Stimulated activated CD4-positive, alpha-beta T cell treated with anti-CD3 and anti-CD28 coated beads, Interleukin-12 subunit alpha, Interleukin-12 subunit beta, amount 100 ng/mL, for 48 hours (primary cell): ENCODE measurements at regions not wholly inside any gene's neighbourhood (a gene's known extent, or its start where the extent isn't known, plus 50 kb on each side); places are given as distances from the start of the nearest gene placed in this dataset.

Source experiments
- DNase-seq, 3 donors: peaks; one replicate each; pipeline ENCODE4 v3.0.0-alpha.2; 2020; ENCODE audit warnings: low read depth in 2 of 3, low spot score in 1 of 3

DNA sequence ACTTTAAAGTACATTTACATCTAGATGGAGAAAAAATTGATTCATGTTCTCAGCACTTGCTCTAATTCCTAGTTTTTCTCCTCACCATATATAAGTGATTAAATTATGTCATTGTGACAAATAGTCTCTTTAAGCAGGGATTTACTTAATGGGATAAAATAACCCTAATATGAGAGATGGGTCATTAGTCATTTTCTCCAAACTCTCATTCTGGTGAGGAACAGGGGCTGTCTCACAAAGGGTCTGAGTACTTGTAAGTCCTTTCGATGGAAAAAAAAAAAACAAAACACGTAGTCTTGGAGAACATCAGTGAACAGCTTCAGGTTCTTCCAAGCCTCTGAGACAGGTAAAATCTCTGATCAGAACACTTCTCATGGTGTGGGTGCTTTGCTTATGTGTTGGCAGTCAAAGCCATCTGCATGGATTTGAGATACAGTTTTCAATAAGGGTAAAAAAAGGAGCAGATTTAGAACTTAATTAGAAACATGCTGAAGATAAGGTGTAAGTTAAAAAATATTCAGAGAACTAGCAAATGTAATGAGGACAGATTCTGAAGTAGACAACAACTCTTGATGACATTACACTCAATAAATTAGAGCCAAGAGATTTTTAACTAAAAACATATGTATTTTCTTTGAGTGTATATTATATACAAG is 1668.9 kb upstream of the MIR17HG start:
- DNase-seq: no peak

DNA sequence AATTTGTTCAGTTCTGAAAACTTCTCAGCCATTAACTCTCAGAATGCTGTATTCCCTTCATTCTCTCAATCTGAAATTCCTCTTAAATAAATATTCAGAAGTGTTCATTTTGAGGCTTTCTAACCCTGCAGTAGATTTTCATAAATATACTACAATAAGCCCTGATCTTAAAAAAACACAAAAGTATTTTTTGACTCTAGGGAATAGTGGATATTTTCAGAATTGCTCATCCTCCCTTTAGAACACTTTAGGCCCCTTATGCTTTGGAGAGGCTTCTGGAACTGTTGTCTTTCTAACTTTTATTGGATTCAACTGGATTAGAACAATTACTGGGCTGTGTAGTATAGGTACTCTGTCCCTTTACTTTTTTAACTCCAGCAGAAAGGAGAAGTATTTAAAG is 1662.6 kb upstream of the MIR17HG start:
- no peak for DNase-seq

DNA sequence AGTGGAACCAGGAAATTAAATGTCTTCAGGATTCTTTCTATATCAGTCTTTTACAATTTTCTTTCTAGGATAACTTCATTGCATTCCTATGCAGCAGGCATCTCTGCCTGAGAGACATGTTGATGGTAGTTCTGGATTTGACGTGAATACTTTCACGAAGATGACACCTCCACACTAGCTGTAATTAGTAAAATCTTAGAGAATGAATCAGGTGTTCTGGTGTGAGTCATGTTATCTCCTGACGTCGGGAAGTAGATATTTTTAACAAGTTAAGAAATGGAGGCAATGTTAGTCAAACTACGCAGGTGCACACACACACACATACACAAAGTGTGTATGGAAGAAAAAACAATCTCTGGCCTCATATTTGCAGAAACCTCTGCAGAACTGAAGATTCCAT is 1661.3 kb upstream of the MIR17HG start:
- no peak for DNase-seq

DNA sequence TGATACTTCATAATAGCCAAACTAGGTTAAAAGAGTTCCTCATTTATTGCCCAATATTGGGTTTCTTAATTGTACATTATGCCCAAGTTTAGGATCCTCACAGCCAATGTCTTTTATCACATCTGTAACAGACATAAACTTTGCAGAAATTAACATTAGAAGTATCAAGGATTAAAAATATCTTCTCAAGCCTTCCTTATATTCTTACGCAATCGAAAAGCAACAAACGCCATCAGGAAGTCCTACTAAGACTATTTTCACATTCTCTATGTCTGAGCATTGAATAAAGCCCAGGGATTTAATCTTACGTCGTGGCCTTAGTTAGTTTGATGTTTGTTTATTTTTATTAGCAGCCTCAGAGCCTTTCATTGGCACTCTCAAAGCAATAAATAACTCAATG is 1660.4 kb upstream of the MIR17HG start:
- no peak for DNase-seq

DNA sequence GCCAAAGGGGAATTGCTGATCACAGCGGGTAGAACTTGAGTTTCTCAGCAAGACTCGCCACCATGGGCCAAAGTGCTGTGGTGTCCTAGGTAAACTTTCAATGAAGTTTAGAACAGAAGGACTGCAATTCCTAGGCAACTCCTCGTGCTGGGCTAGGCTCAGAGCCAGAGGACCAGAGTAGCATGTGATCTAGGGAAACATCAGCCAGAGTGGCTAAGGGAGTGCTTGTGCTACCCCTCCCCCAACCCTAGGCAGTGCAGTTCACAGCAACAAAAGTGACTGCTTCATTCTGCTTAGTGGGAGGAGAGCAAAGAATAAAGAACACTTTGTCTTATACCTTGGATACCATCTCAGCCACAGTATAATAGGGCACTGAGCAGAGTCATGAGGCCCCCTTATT is 1658.6 kb upstream of the MIR17HG start:
- no peak for DNase-seq

DNA sequence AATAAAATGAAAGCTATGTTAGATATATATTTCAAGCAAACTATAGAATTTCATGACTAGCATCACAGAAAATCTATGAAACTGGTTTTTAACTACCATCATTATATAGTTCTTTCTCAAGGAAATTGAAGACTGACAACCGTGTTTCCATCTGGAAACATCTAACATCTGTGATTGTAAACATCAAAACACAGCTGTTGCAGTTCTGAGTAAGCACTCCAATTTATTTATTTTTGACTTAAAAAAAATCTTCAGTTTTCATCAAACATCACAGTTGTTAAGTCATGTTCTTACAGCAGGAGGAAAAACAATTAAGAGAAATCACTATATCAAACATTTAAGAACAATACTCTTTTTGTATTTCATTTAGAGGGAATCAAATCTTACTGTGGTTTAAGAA is 1653.0 kb upstream of the MIR17HG start:
- no peak for DNase-seq

DNA sequence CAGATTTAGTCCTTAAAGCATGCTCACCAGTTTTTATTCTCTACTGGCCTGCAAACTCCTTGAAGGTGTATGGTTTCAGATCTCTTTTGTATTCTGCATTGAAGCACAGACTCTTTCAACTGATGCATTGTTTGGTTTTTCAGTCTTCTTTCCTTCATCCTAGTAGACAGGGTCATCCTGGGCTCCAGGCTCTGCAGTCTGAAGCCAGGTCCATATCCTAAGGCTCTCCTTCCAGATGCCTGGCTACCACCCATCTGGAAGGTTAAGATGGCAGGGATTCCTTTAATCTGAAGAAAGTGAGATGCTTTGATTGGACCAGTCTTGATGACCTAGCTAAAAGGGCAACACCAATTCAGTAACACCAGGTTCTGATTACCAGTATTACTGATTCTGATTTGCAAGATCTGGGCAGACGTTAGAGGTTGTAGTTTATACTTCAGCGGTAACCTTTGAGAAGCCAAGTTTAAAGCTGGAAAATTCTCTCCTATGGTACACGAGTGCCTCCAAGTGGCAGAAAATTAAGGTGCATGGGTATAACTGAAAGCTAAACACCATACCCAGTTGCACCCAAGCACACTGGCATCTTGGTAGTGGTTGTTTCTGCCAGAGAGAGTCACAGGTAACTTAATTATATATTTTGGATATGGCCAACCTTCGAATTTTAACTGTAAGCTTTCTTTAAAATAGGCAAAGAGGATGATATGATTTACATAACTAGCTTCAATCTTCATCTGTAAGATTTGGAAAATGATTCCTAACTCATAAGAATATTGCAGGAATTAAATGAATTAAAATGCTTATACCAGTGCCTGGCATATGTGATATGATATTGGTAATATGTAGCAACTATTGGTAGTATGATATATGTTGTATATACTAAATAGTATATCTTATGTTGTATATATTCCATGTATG is 1651.9 kb upstream of the MIR17HG start:
- DNase-seq: peak in 1 of 3 donors; percentile 22

DNA sequence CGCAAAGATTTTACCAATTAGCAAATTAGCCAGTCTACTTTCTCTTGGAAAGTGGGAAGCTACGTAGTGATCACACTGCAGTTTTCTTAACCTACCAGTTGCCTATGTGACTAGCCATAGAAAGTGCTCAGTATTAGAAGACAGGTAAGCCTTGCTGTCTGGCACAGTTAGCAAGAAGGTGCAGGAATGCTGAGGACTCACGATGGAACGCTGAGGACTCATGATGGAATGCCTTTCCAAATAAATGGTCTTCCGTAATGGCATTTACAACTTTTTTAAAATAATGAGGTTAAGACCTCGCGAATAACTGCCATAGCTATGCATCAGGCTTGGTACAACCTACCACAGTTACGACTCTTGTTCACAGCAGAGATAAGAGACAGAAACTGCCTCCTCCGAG is 1645.6 kb upstream of the MIR17HG start:
- no peak for DNase-seq

DNA sequence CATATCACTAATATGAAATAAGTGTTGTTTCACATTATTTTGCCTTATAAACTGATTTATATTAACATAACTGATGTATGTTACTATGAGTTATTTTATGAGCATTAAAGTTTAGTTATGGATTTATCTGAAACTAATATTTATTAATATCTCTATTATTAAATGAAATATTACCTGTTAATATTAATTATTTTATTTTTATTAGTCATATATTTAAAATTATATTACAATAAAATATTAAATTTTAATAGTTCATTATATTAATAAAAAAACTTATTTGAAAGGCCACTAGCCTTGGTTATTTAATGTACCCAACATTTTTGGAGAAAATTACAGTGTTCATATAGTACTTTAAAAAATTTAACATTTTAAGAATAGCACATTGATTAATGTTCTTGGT is 1643.4 kb upstream of the MIR17HG start:
- DNase-seq: no peak

DNA sequence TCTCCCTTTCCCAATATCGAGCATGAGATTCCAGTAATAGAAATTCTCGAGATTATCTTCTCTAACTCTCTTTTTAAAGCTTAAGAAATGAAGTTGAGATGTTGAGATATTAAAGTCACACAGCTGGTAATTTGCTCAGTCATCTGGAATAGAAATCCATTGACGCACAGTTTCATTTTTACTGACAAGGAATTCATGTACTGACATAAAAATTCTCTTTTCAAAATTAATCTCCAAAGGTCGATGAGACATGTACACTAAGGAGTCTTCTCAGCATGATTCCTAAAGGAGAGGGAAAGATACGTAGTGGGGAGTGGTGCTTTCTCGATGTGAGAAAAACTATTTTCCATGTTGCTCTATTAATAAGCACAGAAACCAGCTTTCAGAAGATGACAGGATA is 1639.5 kb upstream of the MIR17HG start:
- no peak for DNase-seq

DNA sequence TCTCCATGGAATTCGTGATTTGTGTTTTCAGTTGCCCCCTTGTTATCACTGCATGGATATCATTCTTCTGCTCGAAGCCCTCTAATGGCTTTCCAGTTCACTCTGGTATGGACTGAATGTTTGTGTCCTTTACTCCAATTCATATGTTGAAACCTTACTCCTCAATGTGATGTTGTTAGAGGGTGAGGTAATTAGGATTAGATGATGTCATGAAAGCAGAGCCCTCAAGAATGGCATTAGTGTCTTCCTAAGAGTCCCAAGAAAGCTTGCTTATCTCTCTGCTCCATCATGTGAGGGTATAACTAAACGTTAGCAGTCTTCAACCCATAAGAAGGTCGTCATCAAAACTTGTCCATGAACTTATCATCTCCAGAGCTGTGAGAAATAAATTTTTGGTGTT is 1626.3 kb upstream of the MIR17HG start:
- DNase-seq: no peak

DNA sequence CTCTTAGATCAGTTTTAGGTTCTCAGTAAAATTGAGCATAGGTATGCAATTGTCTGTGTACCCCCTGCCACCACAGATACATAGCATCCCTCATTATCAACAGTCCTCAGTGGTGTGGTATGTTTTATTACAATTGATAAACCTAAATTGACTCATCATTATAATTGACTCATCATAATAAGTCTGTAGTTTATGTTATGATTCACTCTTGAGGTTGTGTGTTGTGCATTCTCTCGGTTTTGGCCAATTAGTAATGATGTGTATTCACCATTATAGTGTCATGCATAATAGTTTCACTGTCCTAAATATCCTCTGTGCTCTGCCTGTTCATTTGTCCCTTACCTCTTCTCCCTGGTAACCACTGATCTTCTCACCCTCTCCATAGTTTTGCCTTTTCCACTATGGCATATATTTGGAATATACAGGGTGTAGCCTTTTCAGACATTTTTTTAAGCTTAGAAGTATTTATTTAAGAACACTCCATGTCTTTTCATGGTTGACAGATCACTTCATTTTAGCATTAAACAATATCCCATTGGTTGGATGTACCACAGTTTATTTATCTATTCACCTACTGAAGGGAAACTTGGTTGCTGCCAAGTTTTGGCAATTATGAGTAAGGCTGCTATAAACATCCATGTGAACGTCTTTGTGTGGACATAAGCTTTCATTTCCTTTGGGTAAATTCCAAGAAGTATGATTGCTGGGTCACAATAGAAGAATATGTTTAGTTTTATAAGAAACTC is 1620.6 kb upstream of the MIR17HG start:
- no peak for DNase-seq

DNA sequence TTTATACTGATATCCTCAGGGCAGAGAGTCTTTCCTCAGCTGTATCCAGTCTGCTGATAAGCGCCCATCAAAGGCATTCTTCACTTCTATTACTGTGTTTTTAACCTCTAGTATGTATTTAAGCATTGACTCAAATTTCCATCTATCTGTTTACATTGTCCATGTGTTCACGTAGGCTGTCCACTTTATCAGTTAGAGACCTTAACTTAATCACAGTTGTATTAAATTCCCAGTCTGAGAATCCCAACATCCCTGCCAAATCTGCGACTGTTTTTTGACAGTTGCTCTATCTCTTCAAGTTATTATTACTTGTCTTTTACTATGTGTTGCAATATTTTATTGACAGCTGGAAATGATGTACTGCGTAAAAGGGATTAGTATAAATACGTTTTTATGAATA is 1613.7 kb upstream of the MIR17HG start:
- no peak for DNase-seq

DNA sequence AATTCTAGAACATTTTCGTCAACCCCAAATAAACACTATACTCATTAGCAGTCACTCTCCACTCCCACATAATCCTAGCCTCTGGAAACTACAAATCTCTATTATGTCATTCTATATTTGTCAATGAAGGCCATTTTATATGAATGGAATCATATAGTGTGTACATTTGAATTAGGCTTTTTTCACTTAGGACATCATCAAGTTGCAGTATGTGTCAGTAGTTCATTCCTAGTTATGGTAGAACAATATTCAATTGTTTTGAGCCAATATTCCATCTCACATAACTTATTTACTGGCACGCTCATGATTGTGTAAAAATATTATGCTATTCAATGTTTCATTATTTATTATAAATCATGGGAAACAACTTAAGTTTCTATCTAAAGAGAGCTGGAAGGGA is 1610.4 kb upstream of the MIR17HG start:
- no peak for DNase-seq

DNA sequence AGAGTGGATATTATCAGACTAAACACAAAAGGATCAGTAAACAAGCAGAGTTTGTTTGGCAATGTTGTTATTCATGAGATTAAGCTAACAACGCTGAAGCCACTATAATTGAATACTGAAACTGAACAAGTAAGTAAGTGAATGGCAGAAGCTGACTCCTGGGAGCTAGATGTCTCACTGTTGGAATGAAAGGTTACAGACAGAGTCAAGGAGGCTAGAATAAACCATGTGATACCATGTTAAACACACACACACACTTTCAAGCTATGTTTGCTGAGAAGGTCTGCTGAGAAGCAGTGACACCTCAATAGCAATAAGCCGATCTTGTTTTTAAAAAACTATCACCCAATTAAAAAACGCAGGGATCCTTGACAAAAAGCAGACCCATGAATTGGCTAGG is 1609.4 kb upstream of the MIR17HG start:
- DNase-seq: no peak

DNA sequence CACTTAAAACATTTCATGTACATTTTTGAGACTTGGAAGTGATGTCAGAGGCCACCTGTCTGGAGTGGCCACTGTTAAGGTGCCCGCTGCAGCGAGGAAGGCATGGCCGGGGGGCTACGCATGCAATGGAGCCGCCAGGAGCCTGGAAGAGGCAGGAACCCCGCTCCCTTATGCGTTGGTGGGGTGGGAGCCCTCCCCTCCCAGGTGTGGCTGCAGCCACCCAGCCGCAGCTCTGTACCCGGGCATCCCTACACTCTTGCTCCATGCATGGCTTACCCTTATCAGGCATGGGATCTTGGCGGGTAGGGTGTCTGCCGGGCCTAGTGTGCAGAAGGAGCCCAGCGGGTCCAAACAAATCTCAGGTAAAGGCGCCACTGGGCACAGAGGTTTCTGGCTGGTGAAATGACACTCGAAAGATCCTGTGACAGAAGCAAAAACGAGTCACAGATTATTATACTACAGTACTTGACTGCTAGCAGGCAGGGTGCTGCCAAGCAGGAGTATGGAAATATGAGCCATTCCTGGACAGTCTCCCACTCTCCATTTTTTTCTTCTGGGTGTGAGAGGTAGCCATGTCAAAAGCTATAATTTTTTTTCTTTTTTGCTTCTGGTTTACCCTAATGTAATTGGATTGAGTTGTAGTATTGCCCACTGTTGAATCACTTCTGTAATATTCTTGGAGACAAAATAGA is 1606.3 kb upstream of the MIR17HG start:
- no peak for DNase-seq

DNA sequence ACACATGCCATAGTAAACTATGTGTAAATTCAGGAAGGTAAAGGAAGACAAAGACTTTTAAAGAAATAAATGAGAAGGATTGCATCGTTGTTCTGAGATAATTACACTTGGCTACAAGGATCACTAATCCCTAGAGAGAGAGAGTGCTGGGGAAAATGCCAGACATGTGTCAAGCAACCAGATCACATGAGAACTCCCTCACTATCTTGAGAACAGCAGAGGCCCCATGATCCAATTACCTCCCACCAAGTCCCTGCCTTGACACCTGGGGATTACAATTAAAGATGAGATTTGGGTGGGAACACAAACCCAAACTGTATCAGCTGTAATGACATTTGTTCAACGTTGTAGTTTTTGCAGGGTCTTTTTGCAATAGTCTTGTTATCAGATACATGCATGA is 1600.9 kb upstream of the MIR17HG start:
- no peak for DNase-seq

DNA sequence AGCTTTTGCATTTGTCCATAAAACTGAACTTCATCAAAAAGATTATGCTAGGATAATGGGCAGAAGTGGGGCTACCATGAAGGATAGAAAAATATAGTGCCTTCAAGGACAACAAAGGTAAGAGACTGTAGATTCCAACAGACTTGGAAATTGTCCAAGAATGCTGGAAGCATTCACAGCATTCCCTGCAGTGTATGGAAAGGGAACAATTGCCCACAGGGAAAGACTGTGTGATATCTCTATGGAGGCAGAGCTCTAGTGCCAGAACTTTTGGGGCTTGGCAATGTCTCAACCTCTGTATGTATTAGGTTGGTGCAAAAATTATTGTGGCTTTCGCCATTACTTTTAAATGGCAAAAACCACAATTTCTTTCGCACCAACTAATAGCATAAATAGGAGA is 1598.8 kb upstream of the MIR17HG start:
- DNase-seq: no peak

DNA sequence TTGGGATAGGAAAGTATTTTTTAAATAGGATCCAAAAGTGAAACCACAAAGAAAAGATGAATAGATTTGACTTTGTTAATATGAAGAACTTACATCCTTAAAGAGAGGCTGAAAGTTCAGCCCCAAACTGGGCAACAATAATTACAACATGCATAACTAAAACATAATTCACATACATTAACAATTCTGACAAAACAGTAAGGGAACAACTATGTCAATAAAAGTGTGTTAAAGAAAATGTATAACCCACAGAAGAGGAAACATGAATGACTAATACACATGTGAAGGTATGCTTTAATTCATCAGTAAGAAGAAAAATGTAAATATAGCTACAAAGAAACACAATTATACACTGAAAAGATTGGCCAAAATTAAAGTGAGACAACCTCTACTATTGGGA is 1597.6 kb upstream of the MIR17HG start:
- no peak for DNase-seq

DNA sequence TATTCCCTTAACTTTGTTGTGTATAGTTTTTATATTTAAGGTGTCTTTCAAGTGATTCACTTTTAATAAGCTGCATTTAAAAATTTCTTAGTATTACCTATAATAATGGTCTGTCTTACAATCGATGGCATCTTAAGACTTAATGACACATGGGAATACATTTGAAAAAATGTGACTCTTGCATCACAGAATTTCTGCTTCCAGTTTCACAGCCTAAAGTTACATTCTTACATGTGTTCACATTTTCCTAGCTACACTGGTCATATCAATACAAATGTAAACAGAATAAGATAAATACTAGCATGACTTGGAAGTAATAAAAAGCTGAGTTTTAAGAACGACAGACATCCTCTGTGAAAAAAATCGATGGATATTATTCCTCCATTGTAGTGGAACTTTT is 1597.1 kb upstream of the MIR17HG start:
- DNase-seq: no peak

DNA sequence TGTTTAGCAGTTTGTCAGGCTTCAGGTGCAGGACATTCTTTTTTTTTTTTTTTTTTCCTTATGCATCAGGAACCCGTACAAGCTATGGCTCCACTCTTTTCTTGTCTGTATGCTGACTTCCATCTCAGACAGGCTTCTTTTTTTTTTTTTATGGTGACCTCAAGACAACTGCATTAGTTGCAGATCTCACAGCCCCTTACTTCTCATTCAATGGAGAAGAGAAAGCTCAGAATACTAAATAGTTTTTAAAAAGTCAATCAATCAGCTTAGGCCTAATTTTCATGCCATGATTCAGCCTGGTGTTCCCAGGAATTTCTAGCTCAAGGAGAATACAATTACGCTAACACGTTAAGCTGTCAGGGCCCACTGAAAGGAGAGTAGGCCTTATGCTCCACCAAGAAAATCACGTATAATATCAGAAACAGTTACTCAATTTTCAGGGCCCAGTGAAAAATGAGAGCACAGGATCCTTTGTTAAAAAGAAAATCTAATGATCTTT is 1596.0 kb upstream of the MIR17HG start:
- no peak for DNase-seq
